H1 (cell line): ENCODE measurements at regions not wholly inside any gene's neighbourhood (a gene's known extent, or its start where the extent isn't known, plus 50 kb on each side); places are given as distances from the start of the nearest gene placed in this dataset.

ENCODE experiments used
- CTCF ChIA-PET: fragments of 300-600 bp; sonication (Branson Sonifier 250); formaldehyde crosslinking; loops from one replicate; lab custom pipeline; 2021; ENCODE audit not compliant: partially characterized antibody; lab: Charles Lee
- POLR2A ChIA-PET: fragments of 300-600 bp; sonication (Branson Sonifier 250); formaldehyde crosslinking; loops from one replicate; lab custom pipeline; 2021; ENCODE audit warnings: inconsistent platforms; ENCODE audit not compliant: partially characterized antibody; lab: Charles Lee
- DNase-seq, 2 experiments: peaks; one replicate each; pipeline versions ENCODE4 v3.0.0 to v3.0.0-alpha.2; 2010 to 2022; ENCODE audit warnings: low spot score in 2 of 2, low read depth in 1 of 2, mixed read lengths in 1 of 2
- FAIRE-seq: peaks from 2 replicates; lab custom pipeline; 2011; peaks lifted over from hg19 to GRCh38; lab: Jason Lieb, UNC
- H2AFZ ChIP-seq: 2 replicates; pipeline ENCODE4 v1.8.1; 2012; ENCODE audit warnings: low read length, inconsistent platforms
- H2AK5ac ChIP-seq: 2 replicates; pipeline ENCODE4 v1.6.1; 2013; ENCODE audit warnings: low read depth, low read length
- H2BK120ac ChIP-seq: replicated peaks from 2 replicates; pipeline ENCODE3; 2013; ENCODE audit warnings: low read depth, low read length, inconsistent platforms
- H2BK12ac ChIP-seq: 2 replicates; pipeline ENCODE4 v1.6.1; 2013; ENCODE audit warnings: low read depth, low read length
- H2BK15ac ChIP-seq: 2 replicates; pipeline ENCODE4 v1.6.1; 2013; ENCODE audit warnings: low read length
- H2BK20ac ChIP-seq: 2 replicates; pipeline ENCODE4 v1.6.1; 2013; ENCODE audit warnings: low read length
- H2BK5ac ChIP-seq: 2 replicates; pipeline ENCODE4 v1.6.1; 2013; ENCODE audit warnings: low read depth, low read length
- H3K14ac ChIP-seq: 2 replicates; pipeline ENCODE4 v1.6.1; 2013; ENCODE audit warnings: inconsistent platforms; ENCODE audit not compliant: insufficient read length
- H3K18ac ChIP-seq: 2 replicates; pipeline ENCODE4 v1.6.1; 2013; ENCODE audit warnings: low read length; ENCODE audit errors: extremely low read depth
- H3K23ac ChIP-seq: 2 replicates; pipeline ENCODE4 v1.6.1; 2013; ENCODE audit warnings: inconsistent platforms; ENCODE audit not compliant: insufficient read length
- H3K23me2 ChIP-seq: 2 replicates; pipeline ENCODE4 v1.6.1; 2013; ENCODE audit warnings: low read depth, low read length
- H3K27ac ChIP-seq: 2 replicates; pipeline ENCODE4 v1.6.1; 2011; ENCODE audit warnings: low read depth, low read length, inconsistent platforms
- H3K27me3 ChIP-seq, 4 experiments: replicated peaks in 1 of 4; 1 replicate in 1 of 4; 2 replicates in 3 of 4; pipeline versions ENCODE4 v1.6.1 to v1.8.1; 2011 to 2013; ENCODE audit warnings: low read length in 3 of 4, mild to moderate bottlenecking in 3 of 4, inconsistent platforms in 2 of 4, mixed read lengths in 2 of 4, moderate library complexity in 1 of 4; ENCODE audit not compliant: control insufficient read depth in 3 of 4, insufficient read depth in 3 of 4; ENCODE audit errors: extremely low read depth in 1 of 4
- H3K36me3 ChIP-seq, 4 experiments: 2 replicates each; pipeline versions ENCODE4 v1.6.1 to v1.8.1; 2011 to 2013; ENCODE audit warnings: mild to moderate bottlenecking in 4 of 4, low read length in 3 of 4, moderate library complexity in 2 of 4, control low read depth in 1 of 4, inconsistent platforms in 1 of 4; ENCODE audit not compliant: insufficient read depth in 4 of 4, control insufficient read depth in 2 of 4
- H3K4ac ChIP-seq: replicated peaks from 2 replicates; pipeline ENCODE3; 2013; ENCODE audit warnings: low read length, low read depth, mixed read lengths, inconsistent platforms; ENCODE audit not compliant: insufficient read length
- H3K4me1 ChIP-seq, 4 experiments: replicated peaks in 1 of 4; 1 replicate in 1 of 4; 2 replicates in 3 of 4; pipeline versions ENCODE4 v1.6.1 to v1.8.1; 2011 to 2013; ENCODE audit warnings: low read length in 3 of 4, inconsistent platforms in 2 of 4, mixed read lengths in 1 of 4; ENCODE audit not compliant: insufficient read depth in 4 of 4, control insufficient read depth in 3 of 4
- H3K4me2 ChIP-seq, 2 experiments: 2 replicates each; pipeline versions ENCODE4 v1.6.1 to v1.8.1; 2011 to 2013; ENCODE audit warnings: low read depth in 2 of 2, low read length in 2 of 2, control low read depth in 1 of 2, inconsistent platforms in 1 of 2, mild to moderate bottlenecking in 1 of 2; ENCODE audit not compliant: insufficient read depth in 1 of 2
- H3K4me3 ChIP-seq, 4 experiments: fragments of 200-600, 300-600 bp in 1 of 4; sonication (generic), shearing (Covaris generic), sonication (Bioruptor Twin) in 1 of 4; 2 replicates each; pipeline versions ENCODE4 v1.5.1 to v1.8.1; 2011 to 2016; ENCODE audit warnings: low read length in 4 of 4, low read depth in 3 of 4, control low read depth in 2 of 4, inconsistent platforms in 2 of 4, mild to moderate bottlenecking in 2 of 4, mixed read lengths in 1 of 4, moderate library complexity in 1 of 4; ENCODE audit not compliant: insufficient read depth in 2 of 4; ENCODE audit errors: extremely low read depth in 1 of 4
- H3K56ac ChIP-seq: replicated peaks from 2 replicates; pipeline ENCODE3; 2013; ENCODE audit warnings: low read depth, mild to moderate bottlenecking, mixed read lengths, low read length, inconsistent platforms; ENCODE audit not compliant: insufficient read length
- H3K79me1 ChIP-seq: 2 replicates; pipeline ENCODE4 v1.6.1; 2013; ENCODE audit warnings: low read depth, low read length, control low read depth
- H3K79me2 ChIP-seq, 2 experiments: 2 replicates each; pipeline versions ENCODE4 v1.6.1 to v1.8.1; 2012 to 2013; ENCODE audit warnings: low read length in 2 of 2, mild to moderate bottlenecking in 2 of 2, inconsistent platforms in 1 of 2; ENCODE audit not compliant: insufficient read depth in 2 of 2, control insufficient read depth in 1 of 2
- H3K9ac ChIP-seq, 4 experiments: replicated peaks in 1 of 4; 1 replicate in 1 of 4; 2 replicates in 3 of 4; pipeline versions ENCODE4 v1.6.1 to v1.8.1; 2011 to 2013; ENCODE audit warnings: low read depth in 3 of 4, low read length in 3 of 4, control low read depth in 2 of 4, mild to moderate bottlenecking in 2 of 4, moderate library complexity in 2 of 4, inconsistent platforms in 1 of 4; ENCODE audit errors: extremely low read depth in 1 of 4
- H3K9me3 ChIP-seq, 2 experiments: 2 replicates each; pipeline versions ENCODE4 v1.6.1 to v1.8.1; 2012 to 2013; ENCODE audit warnings: mild to moderate bottlenecking in 2 of 2, moderate library complexity in 2 of 2, control low read depth in 1 of 2, inconsistent platforms in 1 of 2, low read depth in 1 of 2, low read length in 1 of 2, mixed read lengths in 1 of 2; ENCODE audit not compliant: insufficient read depth in 2 of 2
- H4K20me1 ChIP-seq, 2 experiments: replicated peaks in 1 of 2; 2 replicates each; pipeline versions ENCODE3 to v1.8.1; 2011 to 2013; ENCODE audit warnings: inconsistent platforms in 2 of 2, low read length in 2 of 2, mild to moderate bottlenecking in 1 of 2; ENCODE audit not compliant: insufficient read depth in 2 of 2, control insufficient read depth in 1 of 2
- H4K5ac ChIP-seq: 2 replicates; pipeline ENCODE4 v1.6.1; 2013; ENCODE audit warnings: low read length, low read depth, mixed read lengths, inconsistent platforms; ENCODE audit not compliant: insufficient read length
- H4K8ac ChIP-seq: 2 replicates; pipeline ENCODE4 v1.8.0; 2013; ENCODE audit warnings: mild to moderate bottlenecking, moderate library complexity, low read length, inconsistent platforms; ENCODE audit not compliant: insufficient read depth; ENCODE audit errors: extremely low read depth
- H4K91ac ChIP-seq: replicated peaks from 2 replicates; pipeline ENCODE3; 2013; ENCODE audit warnings: low read length, mixed read lengths, inconsistent platforms; ENCODE audit not compliant: insufficient read length
- ATF2 ChIP-seq: IDR thresholded peaks from 2 replicates; pipeline ENCODE4 v1.6.1; 2012; ENCODE audit warnings: low read length, inconsistent platforms
- CBX8 ChIP-seq: fragments of 300-800, 300-1000 bp; sonication (generic); IDR thresholded peaks from 2 replicates; pipeline ENCODE4 v1.7.1; 2016; ENCODE audit warnings: low read depth, low read length, borderline replicate concordance
- CHD2 ChIP-seq: IDR thresholded peaks from 2 replicates; pipeline ENCODE4 v1.6.1; 2012; ENCODE audit warnings: low read length, improper control_type of control experiment
- FOSL1 ChIP-seq: IDR thresholded peaks from 2 replicates; pipeline ENCODE4 v1.6.1; 2011; ENCODE audit warnings: mild to moderate bottlenecking, low read depth, low read length, moderate library complexity; ENCODE audit not compliant: insufficient read depth
- RAD21 ChIP-seq, 2 experiments: IDR thresholded peaks in 1 of 2; conservative IDR thresholded peaks in 1 of 2; 2 replicates each; pipeline ENCODE4 v1.6.1; 2011; ENCODE audit warnings: low read depth in 2 of 2, low read length in 2 of 2, improper control_type of control experiment in 1 of 2, inconsistent platforms in 1 of 2, mild to moderate bottlenecking in 1 of 2, moderate library complexity in 1 of 2
- SIN3A ChIP-seq, 2 experiments: IDR thresholded peaks in 1 of 2; conservative IDR thresholded peaks in 1 of 2; 2 replicates each; pipeline ENCODE4 v1.6.1; 2011 to 2012; ENCODE audit warnings: low read length in 2 of 2, improper control_type of control experiment in 1 of 2, low read depth in 1 of 2, mild to moderate bottlenecking in 1 of 2
- WGBS, 2 experiments: shearing (Covaris generic) in 1 of 2; methylation state at CpG; one replicate each; pipeline versions ENCODE4 v1.1.6 to v1.1.7; 2013 to 2015; ENCODE audit warnings: low lambda C conversion rate in 2 of 2, mixed read lengths in 2 of 2, inconsistent platforms in 1 of 2, low coverage in 1 of 2, missing lambda C conversion rate in 1 of 2; ENCODE audit not compliant: insufficient replicate concordance in 2 of 2, insufficient coverage in 1 of 2, insufficient read length in 1 of 2; ENCODE audit errors: extremely low coverage in 1 of 2, missing lambda C conversion rate in 1 of 2; 5-methylcytosine and 5-hydroxymethylcytosine counted together

- CTCF ChIA-PET = interaction anchor here (2.3 kb wide), 1 partner anchor 10 kb away, joined by 8 read pairs; no protein-coding TSS in a partner anchor
- Histone ChIP-seq H4K5ac (no peak overlapping the region), H3K4me2 (no peak overlapping the region), H2AFZ (no peak overlapping the region), H3K14ac (no peak overlapping the region), H2BK20ac (no peak overlapping the region), H3K9ac (no peak overlapping the region), H3K79me2 (no peaks in the 10 kb centered on the region), H4K8ac (no peak overlapping the region), H3K27ac (no peak overlapping the region), H3K56ac (no peak overlapping the region), H3K23me2 (no peaks in the 10 kb centered on the region), H2BK12ac (no peak overlapping the region), H3K18ac (no peak overlapping the region), H2BK15ac (no peak overlapping the region), H2AK5ac (no peak overlapping the region), H3K23ac (no peak overlapping the region), H3K4me1 (no peaks in the 10 kb centered on the region; a peak in 1 of 7 replicates), H3K9me3 (no peaks in the 10 kb centered on the region), H4K20me1 (no peaks in the 10 kb centered on the region), H2BK120ac (no peak overlapping the region), H3K27me3 (no peaks in the 10 kb centered on the region), H3K4ac (no peak overlapping the region), H3K79me1 (no peaks in the 10 kb centered on the region), H2BK5ac (no peak overlapping the region), H3K36me3 (no peaks in the 10 kb centered on the region), H3K4me3 (no peak overlapping the region), H4K91ac (no peak overlapping the region)
- FAIRE-seq = no peak
- no peak for DNase-seq
- TF ChIP-seq SIN3A (conservative IDR thresholded peaks at IDR 0.05 in 1 of 2, IDR thresholded peaks at IDR 0.05 in 1 of 2; ENCODE audit: low read depth in 1 of 2, low read length in 2 of 2) (no peak), CHD2 (no peak), ATF2 (no peak), RAD21 (IDR thresholded peaks at IDR 0.05 in 1 of 2, conservative IDR thresholded peaks at IDR 0.05 in 1 of 2; ENCODE audit: low read depth in 2 of 2, low read length in 2 of 2) (no peak), FOSL1 (no peak), CBX8 (no peak)
- 91% methylated on average over 2 of the region's 2 CpGs; no CpG with 5 or more reads in 1 of the 2 experiments for WGBS, 2 experiments
- POLR2A ChIA-PET = no interaction called here
Observed at GRCh38 chr11:28539239-28540030, 431.2 kb downstream of the METTL15 start.
